ENCODE measurements at regions not wholly inside any gene's neighbourhood (a gene's known extent, or its start where the extent isn't known, plus 50 kb on each side); places are given as distances from the start of the nearest gene placed in this dataset.

DNA sequence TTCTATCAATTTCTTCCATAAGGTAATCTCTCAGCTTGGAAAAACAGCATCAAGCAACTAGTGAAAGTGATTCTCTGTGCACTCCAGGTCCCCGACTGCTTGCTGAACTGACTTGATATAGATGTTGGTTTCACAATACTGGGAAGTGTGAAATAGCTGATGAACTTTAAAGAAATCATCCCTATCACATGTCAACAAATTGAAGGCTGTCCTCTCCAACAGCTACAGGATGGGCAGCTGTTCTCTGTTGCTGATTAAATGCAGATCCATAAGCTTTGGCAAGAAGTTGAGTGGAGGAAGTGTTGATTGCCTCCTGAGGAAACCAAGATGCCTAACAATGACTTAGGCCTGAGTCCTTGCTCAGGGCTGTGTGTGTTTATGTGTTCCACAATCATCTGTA, 130.4 kb upstream of the GDF10 start:
- DNase-seq = no peak

DNA sequence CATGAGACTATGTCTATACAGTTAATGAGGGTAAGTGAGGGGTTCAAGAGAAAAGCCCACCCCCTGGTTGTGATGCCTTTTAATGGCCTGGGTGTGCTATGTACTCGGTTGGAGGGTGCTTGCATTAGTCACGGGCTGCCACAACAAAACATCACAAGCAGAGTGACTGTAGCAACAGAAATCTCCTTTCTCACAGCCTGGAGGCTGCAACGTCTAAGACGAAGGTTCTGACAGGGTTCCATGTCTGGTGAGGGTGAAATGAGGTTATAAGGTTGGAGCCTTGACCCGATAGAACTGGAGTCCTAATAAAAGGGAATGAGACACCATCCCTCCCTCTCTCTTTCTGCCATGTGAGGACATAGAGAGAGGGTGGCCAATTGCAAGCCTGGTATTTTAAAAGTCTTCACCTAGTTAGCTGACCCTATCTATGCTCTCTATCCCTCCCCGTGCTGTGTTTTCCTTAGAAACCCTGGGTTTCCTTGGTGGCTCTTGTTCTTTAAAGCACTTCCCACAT, 126.0 kb upstream of the GDF10 start:
- no peak for DNase-seq

DNA sequence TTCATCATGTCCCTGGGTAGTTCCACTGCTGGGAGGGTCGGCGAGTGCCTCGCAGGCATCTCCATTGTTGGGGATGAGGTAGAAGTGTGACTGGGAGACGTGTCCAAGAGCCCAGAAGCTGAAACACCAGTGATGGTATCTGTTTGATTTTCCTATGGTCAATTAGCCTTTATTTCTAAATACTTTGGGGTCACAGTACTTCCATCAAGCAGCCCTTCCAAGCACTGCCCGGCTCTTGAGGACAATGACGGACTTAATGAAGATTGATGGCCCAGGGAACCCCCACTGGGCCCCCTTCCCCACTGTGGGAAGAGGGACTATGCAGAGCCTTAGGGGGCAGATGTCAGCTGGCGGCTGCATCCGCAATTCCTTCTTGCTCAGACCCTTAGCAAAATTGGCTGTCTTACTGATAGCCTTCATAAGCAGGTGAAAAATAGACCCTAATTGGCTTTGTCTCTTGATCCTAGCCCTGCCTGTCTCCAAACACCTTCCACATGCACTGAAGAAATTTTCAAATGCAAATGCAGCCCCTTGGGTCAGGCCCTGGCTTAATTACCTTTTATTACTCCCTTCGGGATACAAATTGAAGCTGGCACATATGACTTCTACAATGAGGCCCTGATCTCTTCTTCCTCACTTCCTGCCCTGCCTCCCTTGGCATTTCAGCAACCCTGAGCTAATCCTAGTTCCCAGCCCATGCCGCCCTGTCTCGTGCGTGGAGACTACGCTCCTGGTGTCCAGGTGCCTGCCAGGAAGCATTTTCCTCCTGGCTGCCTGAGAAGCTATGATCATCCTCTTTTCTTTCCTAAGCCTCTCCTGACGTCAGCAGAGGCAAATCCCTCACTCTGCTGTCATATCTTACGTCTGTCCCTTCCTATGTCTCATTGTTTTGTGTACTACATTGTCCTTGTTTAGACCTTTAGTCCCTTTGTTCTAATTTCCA, 124.5 kb upstream of the GDF10 start:
- no peak for DNase-seq

DNA sequence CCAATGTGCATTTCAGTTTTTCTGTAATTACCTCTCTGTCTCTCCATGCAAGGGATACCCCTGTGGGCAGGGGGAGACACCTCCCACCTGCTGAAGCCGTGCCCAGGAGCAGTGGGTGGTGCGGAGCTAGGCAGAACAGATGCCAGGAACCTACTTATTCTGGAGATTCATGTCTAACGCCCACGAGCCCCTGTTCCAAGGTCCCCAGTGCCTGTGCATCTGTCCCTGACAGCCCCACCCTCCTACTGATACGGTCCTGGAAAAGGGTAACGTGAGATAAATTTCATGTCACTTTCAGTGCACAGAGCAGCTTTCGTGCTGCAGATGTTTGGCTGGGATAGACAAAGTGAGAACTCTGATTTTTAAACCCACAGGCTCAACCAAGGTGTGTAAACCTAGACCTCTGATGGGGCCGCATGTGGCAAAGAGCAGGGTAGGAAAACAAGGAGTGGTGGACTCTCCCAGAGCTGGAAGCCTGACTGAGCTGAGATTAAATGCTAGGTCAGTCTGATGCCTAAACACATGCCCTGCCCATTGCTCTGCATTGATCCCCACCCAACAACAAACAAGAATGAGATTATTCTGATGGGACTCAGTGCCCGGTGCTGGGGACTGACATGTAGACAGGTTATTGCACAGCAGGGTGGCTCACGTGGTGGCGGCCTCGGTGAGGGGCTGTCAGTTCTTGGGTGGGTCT, 123.6 kb upstream of the GDF10 start:
- no peak for DNase-seq

DNA sequence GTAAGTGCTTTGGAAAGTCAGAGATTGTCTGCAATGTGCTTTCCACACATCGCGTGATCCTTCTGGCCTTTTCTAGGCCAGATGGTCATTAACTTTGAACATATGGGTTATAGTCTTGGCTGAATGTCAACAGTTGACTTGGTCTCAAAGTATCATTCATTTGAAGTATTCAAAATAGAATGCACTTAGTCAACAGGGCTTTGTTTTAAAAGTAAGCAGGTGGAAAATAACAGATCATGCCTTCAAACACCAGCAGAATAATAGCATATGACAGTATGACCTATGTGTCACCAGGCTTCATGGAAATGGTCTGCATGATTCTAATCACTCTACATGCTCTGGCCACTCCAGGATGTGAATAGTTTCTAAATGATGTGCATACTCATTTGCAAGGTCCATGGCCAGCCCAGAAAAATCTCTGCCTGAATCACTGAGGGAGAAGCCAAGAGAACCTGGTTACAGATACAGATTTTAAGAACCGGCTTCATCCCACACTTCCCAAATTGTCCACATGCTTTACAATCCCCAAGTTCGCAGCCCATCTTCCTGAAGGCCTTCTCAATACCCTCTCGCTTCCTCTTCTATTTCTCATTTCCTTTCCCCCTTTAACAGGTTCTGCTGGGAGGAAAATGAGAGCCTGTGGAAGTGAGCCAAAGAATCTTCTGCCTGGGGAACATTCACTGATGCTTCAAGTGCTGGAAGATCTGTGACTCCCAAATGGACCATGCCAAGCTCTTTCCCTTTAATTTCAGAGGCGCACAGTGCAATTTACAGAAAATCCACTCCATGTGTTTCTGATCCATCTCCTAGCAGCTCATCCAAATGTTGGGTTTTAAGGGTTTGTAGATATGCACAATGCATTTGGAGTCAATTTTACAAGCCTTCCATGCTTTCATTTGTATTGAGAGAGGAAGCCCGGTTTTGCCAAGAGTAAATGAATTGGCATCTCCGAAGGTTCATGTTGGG, 122.8 kb upstream of the GDF10 start:
- no peak for DNase-seq

DNA sequence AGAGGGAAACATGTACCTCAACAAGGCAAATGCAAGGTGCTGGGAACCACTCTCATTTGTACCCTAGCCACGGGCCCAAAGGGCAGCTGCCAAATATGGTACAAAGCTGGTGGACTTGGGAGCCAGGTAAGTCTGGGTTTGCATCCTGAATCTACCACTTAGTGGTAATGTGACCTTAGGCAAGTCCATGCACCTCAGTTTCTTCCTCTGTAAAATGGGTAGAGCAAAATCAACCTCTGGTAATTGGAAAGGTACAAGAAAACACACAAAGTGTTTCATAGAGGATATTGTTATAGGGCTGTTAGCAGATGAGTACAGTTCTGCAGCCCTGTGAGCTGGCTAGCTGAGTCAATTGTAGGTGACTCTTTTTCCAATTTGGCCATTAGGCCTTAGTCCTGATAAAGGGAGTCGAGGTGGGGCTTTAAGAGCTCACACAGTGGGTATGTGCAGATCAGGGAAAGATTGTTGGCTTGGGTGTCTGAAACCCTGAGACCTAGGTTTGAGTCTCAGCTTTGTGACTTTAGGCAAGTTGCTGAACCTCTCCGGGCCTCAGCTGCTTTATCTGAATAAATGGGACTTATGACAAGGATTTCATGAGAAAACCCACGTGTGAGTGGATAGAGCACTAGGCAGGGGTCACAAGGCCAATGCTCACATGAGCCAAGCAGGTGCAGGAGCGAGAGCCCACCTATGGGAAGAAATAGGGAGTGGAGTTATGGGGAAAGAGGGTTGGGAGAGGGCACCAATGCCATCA, 121.3 kb upstream of the GDF10 start:
- no peak for DNase-seq

DNA sequence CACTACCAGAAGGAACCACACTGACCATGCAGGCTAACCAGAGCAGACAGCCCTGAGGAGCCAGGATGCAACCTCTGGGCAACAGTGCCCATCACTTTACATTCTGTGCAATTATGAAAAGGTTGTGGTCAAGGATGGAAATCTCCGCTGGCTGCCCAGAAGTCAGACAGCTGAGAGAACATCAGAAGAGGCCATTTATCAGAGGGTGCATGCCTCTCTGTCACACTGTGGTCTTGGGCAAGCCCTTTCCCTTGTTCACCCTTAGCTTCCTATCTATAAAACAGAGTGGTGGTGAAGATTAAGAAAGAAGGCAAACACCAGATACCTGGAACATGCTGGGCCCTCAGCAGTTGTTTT, 120.7 kb upstream of the GDF10 start:
- no peak for DNase-seq

DNA sequence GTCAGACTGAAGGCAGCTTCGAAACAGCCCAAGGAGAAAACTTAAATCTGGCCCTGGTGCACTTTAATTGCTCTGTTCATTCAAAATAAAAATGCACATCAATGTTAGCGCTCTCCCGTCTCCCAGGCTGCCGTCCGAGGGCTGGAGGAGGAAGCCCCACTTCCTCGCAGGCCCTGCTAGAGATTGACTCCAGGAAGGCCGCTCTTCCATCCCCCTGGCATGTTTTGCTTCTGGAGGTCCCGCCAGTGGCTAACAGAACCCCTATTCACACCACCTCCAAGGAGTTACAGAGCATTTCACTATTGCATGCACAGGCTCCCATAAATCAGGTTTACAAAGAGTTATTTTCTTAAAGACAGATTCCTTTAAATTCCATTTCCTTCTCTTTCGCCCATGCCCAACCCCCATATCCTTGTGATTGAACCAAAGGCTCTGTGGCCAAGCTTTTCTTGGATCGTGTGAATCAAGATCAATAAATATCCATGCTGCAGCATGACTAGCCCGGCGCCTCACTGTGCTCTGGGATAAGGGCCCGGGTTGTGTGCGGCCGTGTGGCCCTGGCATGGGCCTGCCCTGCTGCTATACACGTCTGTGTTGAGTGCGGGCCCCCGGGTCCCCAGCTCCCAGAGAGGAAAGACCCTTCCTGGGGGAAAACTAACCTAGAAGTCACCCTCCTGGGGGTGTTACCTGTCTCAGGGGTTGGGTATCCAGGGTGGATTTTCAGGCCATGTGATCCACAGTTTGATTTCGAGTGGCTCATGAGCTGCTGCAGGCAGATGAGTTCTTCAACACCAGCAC, 118.7 kb upstream of the GDF10 start:
- DNase-seq = no peak

DNA sequence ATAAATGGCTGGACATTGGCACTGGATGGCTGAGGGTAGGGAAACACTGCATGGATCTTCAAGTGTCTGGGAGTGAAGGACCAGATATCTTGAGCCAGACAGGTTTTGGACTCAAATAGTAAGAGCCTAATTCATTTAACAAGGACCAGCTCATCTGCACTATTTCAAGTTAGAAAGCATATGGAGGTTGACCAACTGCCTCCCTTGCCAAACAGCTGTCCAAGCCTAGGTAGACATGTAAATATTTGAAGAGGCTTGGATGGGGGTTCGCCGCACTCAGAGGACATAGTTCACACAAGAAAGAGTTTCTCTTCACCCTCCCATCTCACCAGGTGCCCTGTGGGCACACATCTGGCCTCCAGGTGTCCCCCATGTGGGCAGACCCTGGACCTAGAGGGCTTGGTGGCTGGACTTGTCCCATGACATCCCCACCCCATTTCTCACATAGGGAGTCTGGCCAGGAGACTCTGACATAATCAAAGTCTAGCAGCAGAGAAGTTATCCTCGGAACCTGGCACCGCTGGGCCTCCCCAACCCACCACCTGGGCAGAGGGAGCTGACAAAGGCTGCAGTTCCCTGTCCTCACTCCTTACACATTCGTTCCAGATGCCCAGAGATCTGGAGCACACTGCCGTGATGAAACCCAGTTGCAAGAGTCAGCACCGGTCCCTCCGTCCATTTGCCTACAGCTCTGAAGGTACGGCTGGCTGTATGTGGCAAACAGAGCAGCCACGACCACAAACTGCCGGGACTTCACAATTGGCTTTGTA, 116.9 kb upstream of the GDF10 start:
- no peak for DNase-seq

DNA sequence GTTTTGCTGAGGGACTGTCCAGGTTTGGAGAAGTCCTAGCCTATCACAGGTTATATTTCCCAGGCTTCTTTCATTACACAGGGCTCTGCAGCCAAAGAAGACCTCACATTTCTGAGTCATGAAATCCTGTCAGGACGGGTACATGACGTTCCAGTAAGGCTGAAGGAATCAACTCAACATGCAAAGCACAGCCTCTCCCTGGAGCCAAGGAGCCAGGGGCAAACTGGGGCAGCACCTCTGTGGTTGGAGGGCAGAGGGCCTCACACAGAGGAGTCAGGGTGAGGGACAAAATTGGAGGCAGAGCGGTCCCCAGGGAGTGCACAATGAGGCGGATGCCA, 116.3 kb upstream of the GDF10 start:
- no peak for DNase-seq

DNA sequence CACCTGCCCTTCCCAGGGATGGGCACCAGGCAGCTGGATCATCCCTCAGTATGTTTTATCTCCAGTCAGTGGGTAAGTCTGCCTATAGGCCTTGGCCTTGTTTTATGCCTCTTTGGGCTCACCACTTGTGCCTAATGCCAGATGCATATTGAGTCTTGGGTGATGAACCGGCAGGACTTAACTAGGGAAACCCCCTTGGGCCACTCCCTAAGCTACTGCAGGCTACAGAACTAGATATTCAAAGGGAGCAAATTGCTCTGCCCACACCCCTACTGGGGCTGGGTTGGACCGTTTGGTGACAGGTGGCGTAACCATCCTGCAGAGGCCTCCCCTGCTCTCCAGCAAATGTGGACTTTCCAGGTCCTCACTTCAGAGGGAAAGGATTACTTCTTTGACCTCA, 115.7 kb upstream of the GDF10 start:
- DNase-seq = no peak

DNA sequence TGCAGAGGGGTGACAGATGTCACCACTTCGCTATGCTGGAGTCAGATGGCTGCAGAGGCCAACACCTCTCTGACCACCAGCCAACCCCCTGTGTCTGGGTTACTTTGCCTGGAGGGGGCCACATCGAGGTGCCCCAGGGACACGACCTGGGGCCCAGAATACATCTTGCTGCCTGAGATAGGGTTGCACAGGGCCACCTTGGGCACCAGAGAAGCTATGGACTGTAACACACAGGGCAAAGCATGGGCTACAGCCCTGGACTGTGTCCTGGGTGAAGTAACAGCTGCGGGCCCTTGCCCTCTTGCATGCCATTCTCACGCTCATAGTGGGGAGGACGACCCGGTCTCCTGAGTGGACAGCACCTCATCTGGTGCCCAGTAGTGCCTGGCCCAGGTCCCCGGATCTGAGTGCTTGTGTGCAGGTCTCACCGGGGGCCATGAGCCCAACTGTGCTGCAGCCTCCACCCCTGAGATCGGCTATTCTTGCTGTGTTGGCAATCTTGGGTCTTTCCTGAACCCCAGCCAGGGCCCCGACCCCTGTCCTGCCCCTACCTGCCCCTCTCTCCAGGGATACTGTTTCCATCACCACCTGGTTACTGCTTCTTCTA, 115.2 kb upstream of the GDF10 start:
- no peak for DNase-seq

DNA sequence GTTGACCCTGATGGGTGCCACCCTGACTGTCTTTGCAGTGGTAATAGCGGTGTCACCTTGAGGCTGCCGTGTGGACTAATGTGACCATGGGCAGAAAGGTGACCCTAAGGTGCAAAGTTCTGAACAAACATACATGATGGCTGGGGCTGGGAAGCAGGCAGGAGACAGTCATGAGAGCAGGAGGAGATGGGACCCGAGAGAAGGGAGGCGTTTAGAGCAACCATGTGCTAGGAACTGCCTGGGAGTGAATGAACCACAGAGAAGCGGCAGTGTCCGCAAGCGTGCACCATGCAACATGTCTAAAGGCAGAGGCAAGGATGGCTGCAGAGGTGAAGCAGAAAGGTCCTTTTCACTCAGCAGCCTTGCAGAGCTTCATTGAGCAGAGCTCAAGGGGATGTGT, 113.1 kb upstream of the GDF10 start:
- DNase-seq = no peak

DNA sequence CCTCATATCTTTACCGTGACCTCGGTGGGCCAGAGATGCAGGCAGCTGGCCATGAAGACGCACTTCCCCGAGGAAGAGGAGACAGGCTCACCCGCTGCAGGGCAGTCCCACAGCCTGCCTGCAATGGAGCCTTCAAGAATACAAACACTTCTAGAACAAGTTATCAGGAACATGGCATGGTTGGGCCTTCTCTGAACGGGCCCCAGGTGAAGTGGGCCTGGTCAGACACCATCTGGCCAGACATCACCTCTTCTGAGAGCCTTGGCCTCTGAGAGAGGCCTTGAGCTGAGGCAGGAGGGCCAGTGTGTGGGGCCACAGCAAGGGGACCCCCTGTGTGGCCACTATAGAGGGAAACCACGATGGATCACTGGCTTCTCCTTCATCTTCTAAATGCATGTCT, 112.4 kb upstream of the GDF10 start:
- no peak for DNase-seq

DNA sequence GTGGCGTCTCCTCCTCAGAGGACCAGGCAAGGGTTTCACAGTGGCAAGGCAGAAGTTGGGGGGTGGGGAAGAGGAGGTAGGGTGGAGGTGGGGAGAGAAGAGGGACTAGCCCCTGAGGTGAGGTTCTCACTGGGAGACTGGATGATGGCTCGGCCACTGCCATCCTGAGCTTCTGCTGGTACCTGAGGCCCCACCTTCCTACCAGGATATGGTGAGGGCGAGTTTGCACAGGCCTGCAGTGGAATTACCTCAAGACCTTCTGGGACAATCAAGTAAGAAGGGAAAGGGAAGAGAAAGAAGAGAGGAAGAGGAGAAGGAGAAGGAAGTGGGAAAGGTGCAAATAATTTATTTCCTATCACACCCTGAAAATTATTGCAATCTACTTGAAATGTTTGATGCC, 111.8 kb upstream of the GDF10 start:
- DNase-seq = no peak

DNA sequence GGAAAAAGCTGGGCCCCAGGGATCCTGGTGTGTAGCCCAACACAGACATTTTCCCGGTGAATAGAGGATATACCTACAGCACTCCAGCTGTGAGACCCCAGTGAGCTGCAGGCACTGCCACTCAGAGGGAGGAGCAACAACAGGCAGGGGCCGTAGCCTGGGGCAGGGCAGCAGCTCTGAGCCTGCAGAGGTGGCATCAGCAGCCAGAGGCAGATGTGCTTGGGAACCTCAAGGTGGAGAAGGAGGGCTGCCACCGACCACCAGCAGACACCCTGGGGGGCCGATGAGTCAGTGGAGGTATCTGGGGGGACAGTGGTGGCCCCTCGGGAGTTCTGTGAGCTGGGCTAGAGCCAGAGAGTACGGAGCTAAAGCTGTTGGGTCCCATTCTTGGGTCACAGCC, 110.2 kb upstream of the GDF10 start:
- no peak for DNase-seq

DNA sequence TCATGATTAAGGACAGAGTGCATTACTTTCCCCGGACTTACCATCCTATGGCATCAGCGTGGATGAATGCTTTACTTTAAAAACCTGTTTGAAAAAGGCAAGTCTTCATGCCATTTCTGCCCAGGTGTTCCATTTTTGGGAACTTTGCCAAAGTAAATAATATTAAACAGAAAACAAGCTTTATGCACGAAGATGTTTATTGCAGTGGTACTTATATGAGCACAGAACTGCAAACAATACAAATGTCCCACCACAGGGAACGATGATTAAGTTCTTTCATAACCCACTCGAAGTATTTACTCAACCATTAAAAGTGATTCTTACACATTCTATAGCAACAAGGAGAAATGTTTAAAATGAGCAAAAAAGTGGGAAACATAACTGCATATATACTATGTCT, 109.7 kb upstream of the GDF10 start:
- no peak for DNase-seq

DNA sequence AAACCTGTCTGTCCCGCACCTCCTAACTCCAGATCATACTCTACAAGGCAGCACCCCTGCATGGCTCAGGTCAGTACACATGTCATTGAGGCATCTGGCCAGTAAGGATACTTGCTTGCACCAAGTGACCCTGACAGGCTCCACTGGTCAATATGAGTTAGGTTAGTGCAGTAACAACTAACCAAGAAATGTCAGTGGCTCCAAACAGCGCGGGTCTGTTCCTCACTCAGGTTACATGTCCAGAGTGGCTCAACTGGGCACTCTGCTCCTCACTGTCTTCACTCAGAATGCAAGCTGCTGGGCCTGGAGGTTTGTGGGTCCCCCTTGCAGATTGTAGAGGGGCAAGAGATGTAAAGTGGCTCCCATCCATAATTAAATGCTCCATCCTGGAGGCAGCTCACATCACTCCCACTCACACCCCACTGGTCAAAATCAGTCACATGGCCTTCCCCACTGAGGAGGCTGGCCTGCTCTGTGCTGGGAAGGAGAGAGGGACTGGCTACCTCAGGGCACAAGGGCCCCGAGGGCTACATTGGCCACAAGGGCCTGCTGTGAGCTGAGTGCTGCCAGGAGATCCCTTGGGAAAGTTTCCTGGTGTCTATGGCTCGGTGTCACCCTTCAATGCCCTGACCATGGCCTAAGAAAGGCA, 109.1 kb upstream of the GDF10 start:
- no peak for DNase-seq

DNA sequence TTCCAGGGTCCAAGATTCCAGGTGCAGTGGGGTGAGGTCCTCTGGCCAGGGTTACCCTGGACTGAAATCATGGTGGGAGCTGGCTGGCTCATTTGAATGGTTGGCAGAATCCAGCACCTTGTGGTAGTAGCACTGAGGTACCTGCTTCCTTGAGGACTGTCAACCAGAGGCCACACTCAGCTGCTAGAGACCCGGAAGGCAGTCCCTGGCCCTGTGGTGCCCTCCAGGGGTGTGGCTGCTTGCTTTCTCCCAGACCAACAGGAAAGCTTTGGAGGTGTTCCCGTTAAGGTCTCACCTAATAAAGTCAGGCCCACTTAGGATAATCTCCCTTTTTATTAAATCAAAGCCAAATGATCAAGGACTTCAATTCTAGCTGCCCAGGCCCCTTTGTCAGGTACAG, 107.7 kb upstream of the GDF10 start:
- no peak for DNase-seq

DNA sequence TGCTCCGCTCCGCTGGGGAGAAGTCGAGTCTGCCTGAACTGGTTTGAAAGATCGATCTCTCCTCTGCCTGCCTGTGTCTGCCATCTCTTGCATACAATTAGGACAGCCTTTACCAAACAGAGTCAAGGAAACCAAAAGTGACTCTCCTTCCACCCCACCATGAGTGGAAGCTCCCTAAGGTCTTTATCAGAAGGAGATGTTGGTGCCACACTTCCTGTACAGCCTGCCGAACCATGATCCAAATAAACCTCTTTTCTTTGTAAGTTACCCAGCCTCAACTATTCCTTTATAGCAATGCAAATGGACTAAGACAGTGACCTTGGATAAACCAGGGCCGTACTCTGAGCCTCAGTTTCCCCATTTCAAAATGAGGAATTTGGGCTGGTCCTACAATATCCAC, 106.3 kb upstream of the GDF10 start:
- no peak for DNase-seq

Measured in central memory CD4-positive, alpha-beta T cell (primary cell).